HG03354 (cell line): ENCODE measurements at regions not wholly inside any gene's neighbourhood (a gene's known extent, or its start where the extent isn't known, plus 50 kb on each side); places are given as distances from the start of the nearest gene placed in this dataset.
A peak's percentile ranks its signal among the peaks of the same experiment; 100 is the strongest.

Source experiments
- ATAC-seq: cut with Tn5 transposase; IDR thresholded peaks from one replicate; pipeline ENCODE4 v1.9.1; 2021; ENCODE audit warnings: mild to moderate bottlenecking; ENCODE audit not compliant: unreplicated experiment, poor library complexity, severe bottlenecking

DNA sequence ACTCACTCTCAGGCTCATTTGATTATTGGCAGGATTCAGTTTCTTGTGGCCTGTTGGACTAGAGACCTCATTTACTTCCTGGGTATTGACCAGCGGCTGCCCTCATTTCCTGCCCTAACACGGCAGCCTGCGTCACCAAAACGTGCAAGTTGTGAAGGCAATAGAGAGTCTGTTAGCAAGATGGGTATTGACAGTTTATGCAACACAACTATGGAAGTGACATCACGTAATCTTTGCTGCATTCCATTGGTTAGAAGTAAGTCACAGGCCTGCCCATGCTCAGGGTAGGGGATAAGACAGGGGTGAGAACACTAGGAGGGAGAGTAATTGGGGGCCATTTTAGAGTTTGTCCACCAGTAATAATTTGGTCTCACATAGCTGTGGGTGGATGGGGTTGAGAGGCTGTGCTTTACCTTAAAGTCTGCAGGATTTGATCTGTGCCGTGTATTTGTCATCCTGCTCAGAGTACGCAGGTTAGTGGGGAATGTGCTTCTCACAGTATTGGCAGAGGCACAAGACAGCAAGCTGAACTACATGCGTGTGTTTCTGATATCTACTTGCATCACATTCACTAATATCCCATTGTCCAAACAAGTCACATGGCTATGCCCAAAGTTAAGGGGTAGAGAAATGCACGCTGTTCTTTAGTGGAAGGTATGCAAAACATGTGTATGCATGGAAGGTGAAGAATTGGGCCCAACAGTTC lies 83.3 kb downstream of the EDEM1 start:
- no peak for ATAC-seq

DNA sequence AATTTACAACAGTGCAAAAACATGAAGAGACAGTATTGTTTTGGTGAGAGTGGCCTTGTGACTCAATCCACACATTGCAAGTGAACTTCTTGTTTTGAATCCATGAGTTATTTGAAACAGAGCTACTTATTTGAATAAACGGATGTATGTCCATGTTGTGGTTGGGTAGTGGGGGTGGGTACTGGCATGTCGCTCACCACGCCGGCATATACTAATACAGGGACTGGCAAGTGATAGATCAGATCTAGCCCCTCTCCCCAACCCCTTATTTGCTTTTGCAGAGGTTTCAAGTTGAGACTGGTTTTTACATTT lies 83.8 kb downstream of the EDEM1 start:
- ATAC-seq, result no peak

DNA sequence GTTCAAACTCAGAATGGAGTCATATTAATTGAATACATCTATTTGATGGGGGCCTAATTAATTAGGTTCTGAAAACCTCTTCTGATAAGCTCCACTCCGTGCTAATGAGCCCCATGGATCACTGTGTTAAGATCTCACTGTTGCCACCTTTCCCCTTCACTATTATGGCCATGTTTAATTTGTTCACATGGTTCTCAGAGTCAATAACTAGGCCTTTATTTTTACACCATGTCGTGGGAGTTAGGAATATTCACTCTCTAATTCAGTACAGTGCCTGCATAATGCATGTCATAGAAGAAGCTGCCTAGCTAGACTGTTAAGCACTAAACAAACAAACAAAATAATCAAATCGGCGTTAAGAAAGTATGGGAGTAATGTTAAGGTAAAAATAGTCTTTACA lies 84.9 kb downstream of the EDEM1 start:
- ATAC-seq, result no peak

DNA sequence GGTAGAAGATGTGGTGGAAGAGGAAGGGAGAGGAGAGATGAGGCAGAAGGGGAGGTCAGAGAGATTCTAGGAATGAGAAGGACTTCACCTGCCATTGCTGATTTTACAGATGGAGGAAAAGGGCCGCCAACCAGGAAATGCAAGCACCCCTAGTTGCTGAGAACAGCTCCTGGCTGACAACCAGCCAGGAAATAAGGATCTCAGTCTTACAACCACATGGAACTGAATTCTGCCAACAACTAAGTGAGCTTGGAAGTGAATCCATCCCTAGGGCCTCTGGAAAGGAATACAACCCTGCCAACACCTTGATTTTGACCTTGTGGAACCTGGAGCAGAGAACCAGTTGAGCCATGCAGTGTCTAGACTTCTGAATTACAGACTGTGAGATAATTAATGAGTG lies 86.6 kb downstream of the EDEM1 start:
- ATAC-seq, result no peak

DNA sequence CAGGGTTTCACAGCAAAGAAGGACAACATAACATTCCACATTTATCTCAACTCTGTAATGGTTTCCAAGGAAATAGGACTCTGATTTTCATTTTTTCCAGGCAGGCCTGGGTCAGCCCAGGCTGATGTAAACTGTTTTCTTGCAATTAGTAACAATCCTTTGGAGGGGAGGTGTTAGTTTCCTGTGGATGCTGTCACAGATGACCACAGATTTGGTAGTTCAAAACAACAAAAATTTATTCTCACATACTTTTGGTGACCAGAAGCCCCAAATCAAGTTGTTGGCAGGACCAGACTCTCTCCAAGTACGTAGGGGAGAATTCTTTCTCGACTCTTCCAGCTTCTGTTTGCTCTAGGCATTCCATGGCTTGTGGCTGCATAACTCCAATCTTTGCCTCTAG lies 88.0 kb downstream of the EDEM1 start:
- no peak for ATAC-seq

DNA sequence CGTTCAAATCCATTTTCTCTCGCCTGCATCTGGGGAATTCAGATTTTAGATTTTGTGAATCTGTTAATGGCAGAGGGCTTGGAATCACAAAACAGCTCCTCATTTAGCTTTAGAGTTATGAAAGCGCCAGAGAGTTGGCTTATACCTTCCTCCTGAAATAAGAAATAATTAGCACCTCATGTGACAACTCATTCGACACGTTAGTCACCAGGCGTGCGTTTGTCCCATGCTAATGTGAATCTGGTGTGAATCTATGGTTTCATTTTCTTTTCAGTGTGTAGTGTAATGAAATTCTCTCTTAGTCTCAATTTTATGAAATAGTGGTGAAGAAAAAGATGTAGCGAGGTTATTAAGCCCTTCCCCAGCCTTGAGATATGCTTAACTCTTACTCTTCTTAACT lies 89.4 kb downstream of the EDEM1 start:
- ATAC-seq, result no peak

DNA sequence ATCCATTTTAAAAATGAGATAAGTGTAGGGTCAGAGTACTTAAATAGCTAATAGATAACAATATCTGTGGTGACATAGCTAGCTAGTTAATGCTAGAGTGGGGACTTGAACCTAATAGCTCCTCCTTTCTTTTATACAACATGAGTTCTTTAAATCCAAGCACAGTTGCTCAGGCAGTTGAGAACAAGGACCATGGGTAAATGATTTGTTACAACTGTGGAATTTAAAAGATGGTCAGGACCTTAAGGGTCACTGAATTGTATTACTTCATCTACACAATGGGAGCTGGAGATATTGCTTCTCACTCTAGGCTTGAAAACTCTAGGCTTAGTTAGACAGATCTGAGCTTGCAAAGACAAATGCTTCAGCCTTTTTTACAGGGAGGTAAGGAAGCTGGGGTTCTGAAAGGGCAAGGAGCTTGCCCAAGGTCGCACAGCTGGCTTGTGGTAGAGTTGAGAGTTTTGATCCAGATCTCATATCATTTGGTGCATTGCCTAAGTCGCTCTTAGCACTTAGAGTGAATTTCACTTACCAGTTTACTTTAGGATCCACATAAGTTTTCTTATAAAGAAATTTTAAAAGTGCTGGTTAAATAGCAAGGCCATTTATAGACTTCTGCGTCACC lies 90.2 kb downstream of the EDEM1 start:
- no peak for ATAC-seq

DNA sequence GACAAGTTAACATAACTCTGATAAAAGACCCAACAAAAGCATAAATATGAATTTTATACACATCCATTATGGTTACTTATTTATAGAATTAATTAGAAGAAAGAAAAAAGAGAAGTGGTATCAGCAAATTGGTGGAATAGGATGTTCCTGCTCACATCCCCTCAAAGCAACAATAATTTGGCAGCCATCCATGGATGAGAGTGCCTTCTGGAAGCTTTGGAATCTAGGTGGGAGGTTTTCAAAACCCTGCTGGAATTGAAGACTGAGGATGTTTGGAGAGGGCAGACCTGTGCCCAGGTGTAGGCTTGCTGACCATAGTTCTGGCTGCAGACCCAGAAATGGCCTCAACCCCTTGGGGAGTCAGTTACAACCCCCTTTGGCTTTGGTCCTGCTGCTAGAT lies 91.2 kb downstream of the EDEM1 start:
- no peak for ATAC-seq

DNA sequence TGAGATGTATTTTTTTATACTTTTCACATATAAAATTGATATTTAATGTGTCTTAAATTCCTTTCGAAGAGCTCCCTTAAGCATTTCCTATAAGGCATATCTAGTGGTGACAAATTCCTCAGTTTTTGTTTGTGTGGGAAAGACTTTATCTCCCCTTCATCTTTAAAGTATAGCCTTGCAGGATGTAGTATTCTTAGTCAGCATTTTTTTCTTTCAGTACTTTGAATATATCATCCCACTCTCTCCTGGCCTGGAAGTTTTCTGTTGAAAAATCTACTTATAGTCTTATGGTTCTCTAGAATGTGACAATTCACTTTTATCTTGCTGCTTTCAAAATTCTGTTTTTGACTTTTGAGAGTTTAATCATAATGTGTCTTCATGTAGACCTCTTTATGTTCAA lies 95.2 kb downstream of the EDEM1 start:
- no peak for ATAC-seq

DNA sequence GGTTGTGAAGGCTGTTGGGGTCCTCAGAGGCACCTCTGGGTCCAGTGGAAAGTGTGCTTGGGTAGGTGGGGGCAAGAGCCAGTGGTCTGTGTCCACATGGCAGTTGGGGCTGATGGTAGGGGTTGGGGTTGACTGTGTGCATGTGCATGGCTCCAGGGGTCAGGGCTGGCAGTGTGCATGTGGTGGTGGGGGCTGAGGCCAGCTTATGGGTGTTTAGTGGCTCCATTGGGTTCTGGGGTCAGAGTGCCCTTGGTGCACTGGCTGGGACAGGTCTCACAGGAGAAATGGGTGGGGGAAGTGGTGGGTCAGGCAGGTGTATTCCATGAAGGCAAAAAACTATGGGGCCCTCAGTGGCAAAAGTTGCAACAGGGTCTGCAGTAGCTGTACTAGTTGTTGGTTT lies 97.9 kb downstream of the EDEM1 start:
- ATAC-seq, result no peak

DNA sequence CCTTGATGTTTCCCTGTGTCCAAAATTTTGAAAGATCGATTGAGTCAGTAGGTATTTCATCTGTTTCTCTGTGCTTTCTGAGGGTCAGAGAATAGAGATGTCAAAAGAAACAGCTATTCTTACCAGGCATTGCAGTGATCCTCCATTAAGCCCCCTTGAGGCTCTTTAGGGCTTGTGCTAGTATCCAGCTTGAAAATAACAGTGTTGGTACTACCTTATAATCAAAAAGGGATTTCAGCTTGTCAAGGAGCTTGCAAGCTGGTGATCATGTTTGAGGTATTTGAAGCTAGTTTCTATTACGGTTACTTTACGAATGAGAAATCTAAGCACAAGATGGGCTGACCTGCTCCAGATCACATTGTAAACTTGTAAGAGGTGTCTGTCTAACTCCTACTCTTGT lies 103.4 kb downstream of the EDEM1 start:
- no peak for ATAC-seq

DNA sequence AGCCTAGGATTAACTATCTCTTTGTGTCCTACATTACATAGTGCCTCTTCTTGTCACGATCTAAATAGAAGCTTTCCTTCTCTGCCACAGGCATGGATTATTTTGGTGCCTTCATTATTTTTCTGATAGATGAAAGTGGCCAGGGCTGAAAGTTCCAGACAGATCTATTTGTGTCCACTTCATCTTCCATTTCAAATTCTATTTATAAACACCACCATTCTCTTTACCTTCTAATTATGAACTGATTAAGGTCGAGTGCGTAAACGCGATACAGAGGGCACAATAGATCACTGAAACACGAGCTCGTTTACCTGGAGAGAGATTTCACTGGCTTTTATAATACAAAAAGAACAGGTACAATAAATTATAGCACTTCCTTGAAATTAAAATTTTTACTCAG lies 105.0 kb downstream of the EDEM1 start:
- no peak for ATAC-seq

DNA sequence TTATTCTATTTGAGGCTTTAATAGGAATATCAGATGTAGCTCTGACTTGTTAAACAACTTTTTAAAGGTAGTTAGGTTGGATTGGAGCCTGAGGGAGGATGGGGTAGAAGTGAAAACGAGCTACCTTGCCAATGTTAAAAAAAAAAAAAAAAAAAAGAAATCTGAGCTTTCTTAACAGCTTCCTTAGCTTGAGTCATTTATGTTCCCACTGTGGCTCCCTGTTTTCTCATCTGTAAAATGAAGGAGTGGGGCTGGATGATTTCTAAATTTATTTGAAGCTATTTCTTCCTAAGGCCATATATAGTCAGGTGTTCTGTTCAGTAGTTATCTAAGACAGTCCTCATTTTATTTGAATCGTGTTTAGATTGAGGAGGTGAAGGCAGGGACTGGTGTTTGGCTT lies 105.7 kb downstream of the EDEM1 start:
- no peak for ATAC-seq

DNA sequence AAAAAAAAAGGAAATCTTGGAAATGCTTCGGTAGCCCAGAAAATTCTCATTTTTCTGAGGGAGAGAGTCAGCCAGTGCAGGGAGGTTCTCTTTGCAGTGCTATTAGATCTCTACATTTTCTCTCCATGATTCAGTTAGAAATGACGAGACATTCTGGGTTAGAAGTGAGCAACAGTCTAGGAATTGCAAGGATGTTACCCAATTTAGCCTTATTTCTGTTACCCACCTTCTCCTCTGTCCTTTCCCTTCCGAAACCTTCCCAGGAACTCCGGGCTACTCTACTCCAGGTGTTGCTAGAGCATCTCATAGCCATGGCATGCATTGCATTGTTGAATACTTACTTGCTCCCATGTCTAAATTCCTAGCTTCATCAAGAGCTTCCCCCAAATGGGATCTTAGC lies 106.8 kb downstream of the EDEM1 start:
- ATAC-seq, result no peak

DNA sequence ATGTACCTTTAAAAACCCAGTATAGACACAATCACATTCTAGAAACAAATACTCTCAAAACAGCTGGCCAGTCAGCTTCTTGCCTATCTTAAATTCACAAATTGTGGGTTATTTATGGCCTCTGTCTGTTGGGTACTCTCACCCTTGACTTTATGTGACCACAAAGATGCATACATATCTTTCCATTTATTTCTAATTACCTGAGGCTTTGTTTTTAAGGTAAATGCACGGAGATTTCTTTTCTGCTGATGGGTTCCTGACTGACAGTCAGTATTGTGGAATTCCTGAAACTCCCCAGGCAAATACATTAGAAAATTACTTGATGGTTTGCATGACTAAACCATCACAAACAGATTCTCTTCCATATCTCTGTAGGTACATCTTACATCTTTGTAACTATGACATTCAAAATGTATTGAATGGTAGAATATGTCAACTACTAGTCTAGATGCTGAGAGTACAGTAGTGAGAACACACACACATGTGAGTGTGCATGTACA lies 107.7 kb downstream of the EDEM1 start:
- ATAC-seq, result no peak

DNA sequence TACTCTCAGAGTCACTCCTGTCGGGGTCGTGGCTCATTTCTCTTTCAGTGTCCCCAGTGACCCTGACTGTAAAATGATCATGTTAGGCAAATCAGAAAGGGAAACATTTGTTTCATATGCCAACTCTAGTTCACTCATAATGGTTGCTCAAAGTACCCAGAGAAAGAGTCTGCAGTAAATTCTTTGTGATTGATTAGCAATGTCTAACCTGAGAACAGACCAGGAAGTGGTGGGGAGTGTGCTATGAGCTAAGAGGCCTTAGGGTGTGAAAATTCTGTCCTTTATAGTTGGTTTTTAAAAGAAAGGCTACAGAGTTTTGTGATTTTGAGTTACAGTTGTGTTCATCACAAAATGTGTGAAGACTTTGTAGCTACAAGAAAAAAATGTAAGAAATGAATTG lies 108.9 kb downstream of the EDEM1 start:
- peak; percentile 40 for ATAC-seq

DNA sequence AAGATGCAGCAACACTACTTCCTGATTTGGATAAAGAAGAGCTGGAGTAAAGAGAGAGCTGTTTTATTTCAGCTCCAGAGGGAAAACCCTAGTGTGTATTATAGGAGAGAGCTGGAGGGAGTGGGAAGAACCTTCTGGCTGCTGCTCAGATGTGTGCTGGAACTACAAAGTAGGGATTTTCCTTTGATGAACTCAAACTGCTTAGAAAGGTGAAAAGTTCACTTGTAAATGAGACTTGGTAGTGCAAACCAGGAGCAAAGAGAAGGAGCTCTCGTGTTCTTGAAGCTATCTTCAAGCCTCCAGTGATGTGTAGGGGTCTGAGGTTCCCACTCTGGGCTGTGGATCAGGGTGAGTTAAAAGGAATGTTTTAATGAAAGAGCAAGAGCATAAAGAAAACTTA lies 110.4 kb downstream of the EDEM1 start:
- ATAC-seq, result peak; percentile 16

DNA sequence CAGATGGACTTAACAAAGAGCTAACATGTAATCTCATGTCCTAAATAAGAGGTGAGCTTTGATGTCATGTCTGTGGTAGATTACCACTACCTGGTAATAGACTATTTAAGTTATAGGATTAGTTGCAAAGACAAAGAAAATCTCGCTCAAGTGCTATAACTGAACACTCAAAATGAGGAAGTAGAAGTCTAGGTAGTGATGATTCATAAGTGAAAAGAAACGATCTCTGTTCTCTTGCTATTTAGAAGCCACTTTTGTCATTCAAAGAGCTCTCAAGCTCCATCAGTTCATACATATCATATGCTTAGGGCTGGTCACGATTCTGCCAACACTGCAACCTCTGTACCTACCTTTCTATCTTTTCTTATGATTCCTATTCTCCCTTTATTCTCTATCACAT lies 110.9 kb downstream of the EDEM1 start:
- peak; percentile 96 for ATAC-seq

DNA sequence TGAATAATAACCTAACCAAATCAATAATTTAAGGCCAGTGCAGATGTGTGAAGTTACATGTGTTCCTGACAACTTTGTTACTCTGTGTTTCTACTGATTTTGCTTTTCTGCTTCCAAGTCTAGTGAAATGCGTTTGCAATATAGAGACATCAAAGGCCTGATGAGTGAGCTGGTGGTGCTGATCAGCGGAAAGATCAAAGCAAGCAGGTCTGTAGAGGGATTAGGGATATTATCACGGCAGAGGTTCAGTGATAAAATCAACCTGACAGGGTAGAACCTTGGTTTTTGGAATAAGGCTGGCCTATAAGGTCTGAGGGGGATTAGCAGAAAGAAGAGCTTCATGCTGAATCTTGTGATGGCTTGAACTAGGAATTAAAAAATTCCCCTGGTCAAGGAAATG lies 111.7 kb downstream of the EDEM1 start:
- no peak for ATAC-seq

DNA sequence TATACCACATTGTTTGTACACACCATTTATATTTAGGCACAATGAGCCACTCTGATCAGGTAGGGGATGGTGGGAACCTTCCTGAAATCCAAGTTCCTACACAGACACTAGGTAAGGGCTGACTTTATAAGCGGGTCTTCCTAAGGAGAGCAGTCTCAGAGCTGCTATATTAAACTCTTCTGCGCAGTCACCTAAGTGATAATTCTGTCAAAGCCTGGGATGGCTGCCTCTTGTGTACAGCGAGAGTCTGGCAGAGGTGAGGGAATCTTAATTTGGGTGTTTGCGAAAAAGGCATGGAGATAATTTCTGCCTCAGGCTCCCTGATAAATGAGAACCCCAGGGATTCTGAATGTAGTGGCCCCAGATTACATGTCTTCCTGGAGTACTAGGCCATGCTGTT lies 113.1 kb downstream of the EDEM1 start:
- no peak for ATAC-seq

DNA sequence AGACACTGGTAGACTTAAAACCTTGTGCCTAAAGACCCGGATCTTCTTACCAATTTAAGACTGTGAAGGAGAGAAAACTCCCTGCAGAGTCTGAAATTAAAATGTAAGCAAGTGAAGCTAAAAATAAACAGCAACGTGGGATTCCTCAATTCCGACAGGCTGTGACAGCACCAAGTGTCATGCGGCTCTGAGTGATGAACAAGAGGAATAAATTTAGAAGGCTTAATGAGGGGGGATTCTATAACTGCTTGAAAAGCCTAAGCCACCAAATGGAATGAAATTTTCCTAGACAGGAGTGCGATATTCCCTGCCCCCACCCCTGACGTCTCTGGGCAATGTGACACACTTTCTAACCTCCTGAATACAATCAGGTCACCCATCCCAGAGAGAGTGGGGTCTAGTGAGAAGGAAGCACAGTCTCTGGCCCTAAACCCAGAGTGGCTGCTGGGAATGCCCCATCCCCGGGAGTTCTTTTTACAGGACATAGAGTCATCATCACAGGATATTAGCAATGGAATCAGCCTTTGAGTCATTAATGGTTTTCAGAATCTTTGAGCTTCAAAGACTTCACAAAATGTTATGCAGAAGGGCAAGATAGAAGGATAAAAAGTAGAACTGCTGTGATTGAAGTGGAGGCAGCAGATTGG lies 114.3 kb downstream of the EDEM1 start:
- ATAC-seq, result no peak
